Activated naive CD8-positive, alpha-beta T cell treated with anti-CD3 and anti-CD28 coated beads, Interleukin-2, amount 10 ng/mL, durations not matched to agents 7 days and 5 days (primary cell): ENCODE measurements at regions not wholly inside any gene's neighbourhood (a gene's known extent, or its start where the extent isn't known, plus 50 kb on each side); places are given as distances from the start of the nearest gene placed in this dataset.
"Not testable (repeated sequence)": the region's sequence is repeated elsewhere in the genome, so short reads cannot be mapped to it uniquely, and the experiment has no call there.

Experiments
- ATAC-seq: fragments of 150-1000 bp; cut with Tn5 transposase; one replicate; pipeline ENCODE4 v1.10.0; 2021; ENCODE audit warnings: low read depth, moderate library complexity
- POLR2A ChIA-PET: fragments of 350-600 bp; sonication (Branson Sonifier 250); formaldehyde crosslinking; loops from one replicate; lab custom pipeline; 2021; ENCODE audit warnings: antibody characterized with exemption; lab: Charles Lee
- DNase-seq: peaks from one replicate; pipeline ENCODE4 v3.0.0; 2021
- H3K27ac Mint-ChIP-seq: one replicate; pipeline ENCODE4 v1.8.0; 2022; ENCODE audit warnings: mild to moderate bottlenecking, mixed read lengths
- H3K27me3 Mint-ChIP-seq: one replicate; pipeline ENCODE4 v1.8.0; 2022; ENCODE audit warnings: mild to moderate bottlenecking, moderate library complexity, mixed read lengths
- H3K36me3 Mint-ChIP-seq: one replicate; pipeline ENCODE4 v1.8.0; 2021; ENCODE audit warnings: mild to moderate bottlenecking, mixed read lengths
- H3K4me1 Mint-ChIP-seq: one replicate; pipeline ENCODE4 v1.8.0; 2021; ENCODE audit warnings: mixed read lengths
- H3K4me3 Mint-ChIP-seq: one replicate; pipeline ENCODE4 v1.8.0; 2022; ENCODE audit warnings: mild to moderate bottlenecking, moderate library complexity, mixed read lengths
- H3K9me3 Mint-ChIP-seq: one replicate; pipeline ENCODE4 v1.8.0; 2021; ENCODE audit warnings: mixed read lengths

DNA sequence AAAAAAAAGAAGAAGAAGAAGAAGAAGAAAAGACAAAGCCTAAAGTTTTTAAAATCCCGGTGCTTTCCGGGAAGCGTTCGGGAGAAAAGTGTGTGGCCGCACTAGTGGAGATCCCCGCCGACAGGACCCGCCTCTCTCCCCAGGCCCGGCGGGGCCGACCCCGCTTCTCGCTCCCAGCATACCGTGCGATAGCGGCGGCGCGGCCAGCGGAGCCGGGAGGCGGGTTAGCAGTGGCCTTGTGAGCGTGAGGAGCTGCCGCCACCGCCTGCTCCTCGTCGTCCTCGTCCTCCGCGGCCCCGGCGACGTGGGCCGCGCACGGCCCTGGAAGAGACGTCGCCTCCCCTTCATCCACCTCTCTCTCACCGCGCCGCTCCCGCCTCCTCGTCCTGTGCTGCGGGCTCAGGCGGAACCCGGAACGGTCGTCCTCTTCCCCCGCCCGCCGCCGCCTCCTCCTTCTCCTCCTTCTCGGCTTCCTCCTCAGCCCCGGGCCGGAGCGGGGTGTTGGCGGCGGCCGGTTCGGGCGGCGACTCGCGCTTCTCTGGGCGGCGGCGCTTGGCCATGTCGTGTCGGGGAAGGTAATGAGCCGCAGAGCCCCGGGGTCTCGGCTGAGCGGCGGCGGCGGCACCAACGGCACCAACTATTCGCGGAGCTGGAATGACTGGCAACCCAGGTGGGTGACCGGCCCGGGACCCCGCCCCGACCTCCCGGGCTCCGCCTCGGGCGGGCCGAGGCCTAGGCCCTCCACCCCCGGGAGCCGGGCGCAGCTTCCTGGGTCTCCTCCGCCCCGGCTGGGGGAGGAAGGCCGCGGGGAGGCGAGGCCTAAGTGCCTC, 62.6 kb upstream of the CDR2 start:
- ATAC-seq (peak; percentile 80), DNase-seq (peak; percentile 80)
- not testable (repeated sequence) for H3K4me1 Mint-ChIP-seq, H3K36me3 Mint-ChIP-seq, H3K9me3 Mint-ChIP-seq, H3K27me3 Mint-ChIP-seq
- Mint-ChIP-seq H3K27ac (peak overlapping the region; percentile 90), H3K4me3 (peak overlapping the region; percentile 88)
- POLR2A ChIA-PET = interaction anchor here (0.7 to 1.2 kb wide), 6 partner anchors 17 to 1291 kb away, joined by 3 to 4 read pairs (median 3); no protein-coding TSS in a partner anchor

DNA sequence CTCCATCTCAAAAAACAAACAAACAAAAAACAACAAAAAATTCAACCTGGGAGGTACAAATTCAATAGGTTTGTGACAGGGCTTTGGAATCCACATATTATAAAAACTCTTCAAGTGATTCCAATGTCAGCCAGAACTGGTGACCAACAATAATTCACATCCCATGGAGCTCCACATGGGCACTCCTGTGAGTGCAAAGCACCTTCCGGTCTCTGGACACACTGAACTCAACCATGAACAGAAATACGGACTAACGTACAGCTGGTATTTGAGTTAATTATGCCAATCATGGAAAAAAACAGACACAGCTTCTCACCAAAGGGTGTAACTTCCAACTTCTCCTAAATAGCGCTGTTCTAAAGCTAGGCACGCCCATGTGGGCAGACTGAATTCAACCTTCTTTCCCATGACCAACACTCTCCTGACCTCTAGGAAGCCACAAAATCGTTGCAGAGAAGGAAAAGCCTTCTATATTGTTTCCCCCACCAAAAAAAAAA, 62.0 kb upstream of the CDR2 start:
- H3K36me3 Mint-ChIP-seq = not testable (repeated sequence)
- POLR2A ChIA-PET = interaction anchor here (0.7 to 1.2 kb wide), 4 partner anchors 16 to 1291 kb away, joined by 3 to 4 read pairs (median 3); no protein-coding TSS in a partner anchor

DNA sequence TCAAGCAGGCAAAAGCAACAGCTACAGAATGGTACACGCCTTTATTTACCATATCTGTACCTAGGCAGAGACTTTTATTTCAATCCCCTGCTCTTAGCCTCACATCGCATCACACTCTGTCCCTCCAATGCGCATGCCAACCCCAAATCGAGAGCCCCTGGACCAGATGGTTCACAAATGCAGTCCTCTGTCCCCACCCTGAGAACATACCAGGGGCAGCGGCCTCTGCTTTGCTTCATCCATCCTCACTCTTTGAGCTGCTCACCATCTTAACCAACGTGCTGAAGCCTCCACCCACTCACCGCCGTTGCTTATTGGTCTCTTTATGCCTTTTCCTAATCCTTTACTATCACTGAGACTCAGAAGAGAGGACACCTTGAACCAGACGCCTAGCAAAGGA, 56.9 kb upstream of the CDR2 start:
- H3K4me1 Mint-ChIP-seq, H3K4me3 Mint-ChIP-seq, ATAC-seq, H3K9me3 Mint-ChIP-seq, H3K27me3 Mint-ChIP-seq, H3K36me3 Mint-ChIP-seq, DNase-seq, POLR2A ChIA-PET: not testable (repeated sequence)
- peak overlapping the region; percentile 57 for H3K27ac Mint-ChIP-seq

More for the DNA sequence above, 62.0 kb upstream of the CDR2 start:
- H3K4me1 Mint-ChIP-seq, H3K9me3 Mint-ChIP-seq, H3K27me3 Mint-ChIP-seq, DNase-seq: not testable (repeated sequence)
- peak; percentile 15 for ATAC-seq
- peak overlapping the region; percentile 90 for H3K27ac Mint-ChIP-seq
- H3K4me3 Mint-ChIP-seq = peak overlapping the region; percentile 88

DNA sequence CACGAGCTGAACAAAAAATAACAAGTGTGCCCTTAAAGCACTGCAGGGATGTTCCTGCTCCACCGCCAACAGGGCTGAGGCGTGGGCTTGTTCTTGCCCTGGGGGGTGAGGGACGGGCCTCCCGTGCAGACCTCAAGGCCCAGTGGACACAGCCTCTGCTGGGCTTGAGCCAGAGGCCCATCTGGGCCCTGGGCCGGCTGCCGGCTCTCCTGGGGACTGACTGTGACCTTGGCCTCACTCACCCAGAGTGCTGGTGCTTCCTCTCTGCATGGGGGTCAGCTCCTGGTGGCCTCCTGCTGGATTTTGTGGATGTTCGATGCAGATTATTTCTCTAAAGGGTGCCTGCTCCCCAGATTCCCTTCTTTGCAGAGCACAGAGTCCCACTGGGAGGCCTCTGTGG, 54.2 kb upstream of the CDR2 start:
- peaks cover 17% of the 10 kb centered on the region for H3K36me3 Mint-ChIP-seq
- no peak overlapping the region for H3K27ac Mint-ChIP-seq
- DNase-seq (no peak), ATAC-seq (no peak)
- no peaks in the 10 kb centered on the region for H3K27me3 Mint-ChIP-seq
- H3K9me3 Mint-ChIP-seq = no peaks in the 10 kb centered on the region
- POLR2A ChIA-PET = no interaction called here
- no peaks in the 10 kb centered on the region for H3K4me1 Mint-ChIP-seq
- H3K4me3 Mint-ChIP-seq = no peak overlapping the region

DNA sequence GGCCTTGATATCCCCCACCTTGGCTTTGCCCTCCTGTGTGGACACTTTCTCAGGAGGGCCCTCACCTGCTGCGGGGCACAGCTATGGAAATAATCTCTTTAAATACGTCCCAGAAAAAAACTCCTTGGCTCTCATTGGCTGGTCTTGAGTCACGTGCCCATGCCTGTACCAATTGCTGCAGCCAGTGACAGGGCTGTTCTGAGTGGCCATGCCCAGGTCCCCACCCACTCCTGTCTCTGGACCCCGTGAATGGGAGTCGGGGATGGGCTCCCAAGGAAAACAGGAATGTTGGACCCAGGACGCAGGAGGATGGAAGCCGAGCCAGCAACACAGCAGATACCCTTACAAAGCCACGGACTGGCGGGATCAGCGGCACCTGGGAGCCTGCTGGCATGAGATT, 53.1 kb upstream of the CDR2 start:
- Mint-ChIP-seq H3K4me1 (no peaks in the 10 kb centered on the region), H3K9me3 (no peaks in the 10 kb centered on the region), H3K27ac (no peak overlapping the region), H3K4me3 (no peak overlapping the region), H3K36me3 (peaks cover 19% of the 10 kb centered on the region), H3K27me3 (no peaks in the 10 kb centered on the region)
- DNase-seq (no peak), ATAC-seq (no peak)
- POLR2A ChIA-PET = no interaction called here

DNA sequence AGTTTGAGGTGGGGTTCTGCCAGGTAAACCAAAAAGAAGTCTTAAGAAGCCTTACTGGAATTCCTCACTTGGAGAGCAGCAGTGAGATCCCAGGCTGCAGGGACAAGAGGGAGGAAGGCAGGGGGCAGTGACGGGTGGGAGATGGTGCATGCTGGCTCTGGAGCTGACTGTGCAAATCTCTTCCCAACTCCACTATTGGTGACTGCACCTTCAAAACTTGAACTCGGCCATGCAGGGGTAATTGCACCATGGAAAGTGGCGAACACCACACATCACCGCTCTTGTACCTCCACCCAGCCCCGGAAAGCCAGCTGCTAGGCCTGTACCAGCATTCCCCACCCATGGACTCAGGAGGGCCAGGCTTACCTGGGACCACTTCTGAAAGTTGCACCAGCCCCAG, 51.4 kb upstream of the CDR2 start:
- POLR2A ChIA-PET = no interaction called here
- H3K27ac Mint-ChIP-seq = no peak overlapping the region
- no peaks in the 10 kb centered on the region for H3K4me1 Mint-ChIP-seq
- no peak for DNase-seq
- no peak overlapping the region for H3K4me3 Mint-ChIP-seq
- no peaks in the 10 kb centered on the region for H3K9me3 Mint-ChIP-seq
- H3K27me3 Mint-ChIP-seq = no peaks in the 10 kb centered on the region
- no peak for ATAC-seq
- peaks cover 19% of the 10 kb centered on the region for H3K36me3 Mint-ChIP-seq

DNA sequence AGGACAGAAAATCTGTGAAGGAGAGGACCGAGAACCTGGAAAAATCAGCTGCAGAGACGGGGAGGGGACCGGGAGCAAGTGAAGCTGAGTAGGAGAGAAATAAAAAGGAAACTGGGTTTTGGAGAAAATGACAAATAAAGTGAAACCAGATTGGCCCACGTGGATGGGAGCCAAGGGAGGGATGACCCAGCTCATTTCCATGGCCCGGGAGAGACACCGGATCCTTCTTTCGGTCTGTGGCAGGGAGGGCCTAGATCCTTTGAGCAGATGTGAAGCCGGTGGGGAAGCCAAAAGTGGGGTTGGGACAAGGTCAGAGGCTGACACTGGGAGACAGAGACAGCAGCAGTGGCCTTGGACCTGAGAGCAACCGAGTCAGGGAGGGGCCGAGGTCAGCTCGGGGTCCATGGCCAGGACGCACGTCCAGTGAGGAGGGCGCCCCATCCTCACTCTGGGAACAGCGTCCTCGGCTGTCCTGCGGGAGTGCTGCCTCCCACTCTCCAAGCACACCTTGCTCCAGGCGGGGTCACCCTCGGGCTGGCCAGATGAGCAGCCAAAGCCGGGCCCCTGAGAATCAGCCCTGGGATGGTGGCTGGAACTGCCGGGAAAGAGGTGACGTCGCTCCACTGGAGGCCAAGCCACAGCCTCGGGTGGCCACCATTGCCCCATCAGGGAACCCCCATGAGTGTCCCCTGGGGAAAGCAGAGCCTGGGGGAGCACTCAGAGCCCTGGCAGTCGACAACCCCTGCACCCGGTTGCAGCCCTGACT, 50.8 kb upstream of the CDR2 start:
- H3K36me3 Mint-ChIP-seq = peaks cover 20% of the 10 kb centered on the region
- no peaks in the 10 kb centered on the region for H3K9me3 Mint-ChIP-seq
- H3K4me1 Mint-ChIP-seq = no peaks in the 10 kb centered on the region
- POLR2A ChIA-PET = no interaction called here
- ATAC-seq (no peak), DNase-seq (no peak)
- no peak overlapping the region for H3K27ac Mint-ChIP-seq
- no peaks in the 10 kb centered on the region for H3K27me3 Mint-ChIP-seq
- H3K4me3 Mint-ChIP-seq = no peak overlapping the region

DNA sequence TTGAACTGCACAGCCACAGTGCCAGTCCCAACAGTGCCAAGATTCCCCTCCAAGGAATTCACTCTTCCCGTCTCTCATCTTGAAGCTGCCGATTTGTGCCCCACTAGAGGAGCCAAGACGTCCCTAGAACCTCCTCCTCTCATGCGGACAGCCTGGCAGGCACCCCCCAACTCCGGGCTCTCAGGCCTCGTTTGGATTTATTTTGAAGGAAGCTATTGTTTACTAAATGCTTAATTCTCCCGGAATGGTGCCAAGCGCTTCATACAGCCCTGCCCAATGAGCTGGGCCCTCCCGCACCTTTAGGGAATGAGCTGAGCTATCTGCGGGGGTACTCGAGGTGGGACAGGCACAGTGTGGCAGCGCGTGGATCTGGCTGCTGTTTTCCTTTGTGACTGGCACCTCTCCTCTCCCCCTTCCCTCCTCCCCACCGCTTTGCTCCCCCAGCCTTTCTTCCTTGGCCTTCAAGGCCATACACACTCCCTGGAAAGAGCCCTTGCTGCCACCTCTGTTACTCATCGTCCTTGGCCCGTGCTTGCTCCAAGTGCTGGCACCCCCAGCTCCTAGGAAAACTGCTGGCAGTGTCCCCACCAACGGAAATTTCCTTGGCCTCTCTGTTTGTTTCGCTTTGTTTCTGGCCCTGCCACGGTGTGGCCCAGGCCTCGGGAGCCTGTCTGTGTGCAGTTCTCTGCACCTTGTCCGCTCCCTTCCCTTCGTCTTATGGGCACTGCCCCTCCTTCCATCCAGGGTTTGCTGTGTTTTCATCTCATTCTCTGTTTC, 49.9 kb upstream of the CDR2 start:
- DNase-seq (no peak), ATAC-seq (no peak)
- Mint-ChIP-seq H3K27ac (no peak overlapping the region), H3K36me3 (peaks cover 23% of the 10 kb centered on the region), H3K27me3 (no peaks in the 10 kb centered on the region), H3K4me1 (no peaks in the 10 kb centered on the region), H3K4me3 (no peak overlapping the region), H3K9me3 (no peaks in the 10 kb centered on the region)
- POLR2A ChIA-PET = no interaction called here
